ENCODE measurements at regions not wholly inside any gene's neighbourhood (a gene's known extent, or its start where the extent isn't known, plus 50 kb on each side); places are given as distances from the start of the nearest gene placed in this dataset.
"Not testable (repeated sequence)": the region's sequence is repeated elsewhere in the genome, so short reads cannot be mapped to it uniquely, and the experiment has no call there.

DNA sequence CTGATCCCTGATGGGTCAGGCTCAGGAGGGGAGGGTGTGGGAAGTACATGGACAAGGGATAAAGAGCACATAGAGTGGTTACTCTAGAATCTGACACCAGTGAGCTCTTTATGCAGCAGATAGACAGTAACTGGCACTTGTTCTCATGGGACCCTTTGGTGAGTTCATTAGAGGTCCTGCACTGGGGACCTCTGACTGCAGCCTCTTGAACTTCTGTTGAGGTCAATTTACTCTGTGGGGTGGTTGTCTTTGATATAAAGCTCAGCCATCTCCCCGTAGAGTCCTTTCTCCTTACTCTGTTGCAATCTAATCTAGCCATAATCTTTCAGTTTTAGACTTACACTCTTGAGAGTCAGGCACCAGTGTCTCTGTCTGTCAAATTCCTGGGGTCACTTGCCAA lies 222.4 kb downstream of the GPAT3 start:
- Histone ChIP-seq H3K27me3 (ENCODE audit: control insufficient read depth in 2 of 2, insufficient read depth in 2 of 2, low read length in 2 of 2) (no peaks in the 10 kb centered on the region), H3K27ac (ENCODE audit: low read depth in 2 of 2, low read length in 2 of 2) (no peak overlapping the region), H3K4me1 (ENCODE audit: control insufficient read depth in 2 of 2, insufficient read depth in 2 of 2, low read length in 2 of 2) (no peaks in the 10 kb centered on the region), H3K9ac (ENCODE audit: low read depth in 1 of 2, low read length in 2 of 2) (no peak overlapping the region), H3K36me3 (ENCODE audit: control insufficient read depth in 2 of 2, insufficient read depth in 2 of 2, low read length in 2 of 2) (no peaks in the 10 kb centered on the region), H3K9me3 (ENCODE audit: control insufficient read depth in 2 of 2, low read length in 2 of 2) (no peaks in the 10 kb centered on the region), H3K4me3 (ENCODE audit: low read length in 2 of 2) (no peak overlapping the region)

DNA sequence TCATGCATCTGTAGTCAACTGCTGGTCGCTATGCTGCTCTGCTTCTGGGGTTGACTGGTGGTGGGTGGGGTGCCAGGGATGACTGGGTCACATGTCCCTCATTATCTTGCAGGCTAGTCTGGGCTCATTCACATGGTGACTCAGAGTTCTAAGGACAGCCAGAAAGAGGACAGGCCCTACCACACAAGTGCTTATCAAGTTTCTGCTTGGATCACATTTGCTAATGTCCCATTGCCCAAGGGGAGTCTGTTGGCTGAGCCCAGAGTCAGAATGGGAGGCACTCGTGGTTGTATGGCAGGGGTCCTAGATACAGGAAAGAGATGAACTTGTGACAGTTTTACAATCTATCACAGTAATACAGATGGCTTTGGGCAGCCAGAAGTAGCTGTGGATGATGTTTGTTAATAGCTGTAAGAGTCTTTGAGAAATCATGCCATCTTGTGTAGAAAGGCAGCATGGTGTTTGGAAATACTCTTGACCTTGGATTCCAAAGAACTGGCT lies 221.3 kb downstream of the GPAT3 start:
- Histone ChIP-seq H3K9me3 (ENCODE audit: control insufficient read depth in 2 of 2, low read length in 2 of 2) (no peaks in the 10 kb centered on the region), H3K9ac (ENCODE audit: low read depth in 1 of 2, low read length in 2 of 2) (no peak overlapping the region), H3K27ac (ENCODE audit: low read depth in 2 of 2, low read length in 2 of 2) (no peak overlapping the region), H3K4me3 (ENCODE audit: low read length in 2 of 2) (no peak overlapping the region), H3K36me3 (ENCODE audit: control insufficient read depth in 2 of 2, insufficient read depth in 2 of 2, low read length in 2 of 2) (no peaks in the 10 kb centered on the region), H3K27me3 (ENCODE audit: control insufficient read depth in 2 of 2, insufficient read depth in 2 of 2, low read length in 2 of 2) (no peaks in the 10 kb centered on the region), H3K4me1 (ENCODE audit: control insufficient read depth in 2 of 2, insufficient read depth in 2 of 2, low read length in 2 of 2) (no peaks in the 10 kb centered on the region)

DNA sequence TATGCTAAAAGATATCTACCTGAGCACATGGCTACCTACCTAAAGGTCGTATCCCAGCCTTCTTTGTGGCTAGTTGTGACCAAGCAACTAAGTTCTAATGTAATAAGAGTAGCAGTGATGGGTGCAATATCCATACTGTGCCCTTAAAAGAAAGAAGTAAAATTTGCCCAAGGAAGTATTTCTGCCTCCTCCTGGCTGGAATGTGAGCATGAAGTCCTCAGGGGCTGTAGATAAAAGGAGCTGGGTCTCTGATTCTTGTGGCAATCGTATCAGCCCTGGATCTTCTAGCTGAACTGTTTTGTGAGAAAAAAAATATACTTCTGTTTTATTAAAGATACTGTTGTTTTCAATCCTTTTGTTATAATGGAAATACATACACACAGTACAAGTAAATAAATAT lies 217.4 kb downstream of the GPAT3 start:
- Histone ChIP-seq H3K27ac (ENCODE audit: low read depth in 2 of 2, low read length in 2 of 2) (no peak overlapping the region), H3K36me3 (ENCODE audit: control insufficient read depth in 2 of 2, insufficient read depth in 2 of 2, low read length in 2 of 2) (no peaks in the 10 kb centered on the region), H3K4me3 (ENCODE audit: low read length in 2 of 2) (no peak overlapping the region), H3K27me3 (ENCODE audit: control insufficient read depth in 2 of 2, insufficient read depth in 2 of 2, low read length in 2 of 2) (no peaks in the 10 kb centered on the region), H3K4me1 (ENCODE audit: control insufficient read depth in 2 of 2, insufficient read depth in 2 of 2, low read length in 2 of 2) (no peaks in the 10 kb centered on the region), H3K9me3 (ENCODE audit: control insufficient read depth in 2 of 2, low read length in 2 of 2) (no peaks in the 10 kb centered on the region), H3K9ac (ENCODE audit: low read depth in 1 of 2, low read length in 2 of 2) (no peak overlapping the region)

DNA sequence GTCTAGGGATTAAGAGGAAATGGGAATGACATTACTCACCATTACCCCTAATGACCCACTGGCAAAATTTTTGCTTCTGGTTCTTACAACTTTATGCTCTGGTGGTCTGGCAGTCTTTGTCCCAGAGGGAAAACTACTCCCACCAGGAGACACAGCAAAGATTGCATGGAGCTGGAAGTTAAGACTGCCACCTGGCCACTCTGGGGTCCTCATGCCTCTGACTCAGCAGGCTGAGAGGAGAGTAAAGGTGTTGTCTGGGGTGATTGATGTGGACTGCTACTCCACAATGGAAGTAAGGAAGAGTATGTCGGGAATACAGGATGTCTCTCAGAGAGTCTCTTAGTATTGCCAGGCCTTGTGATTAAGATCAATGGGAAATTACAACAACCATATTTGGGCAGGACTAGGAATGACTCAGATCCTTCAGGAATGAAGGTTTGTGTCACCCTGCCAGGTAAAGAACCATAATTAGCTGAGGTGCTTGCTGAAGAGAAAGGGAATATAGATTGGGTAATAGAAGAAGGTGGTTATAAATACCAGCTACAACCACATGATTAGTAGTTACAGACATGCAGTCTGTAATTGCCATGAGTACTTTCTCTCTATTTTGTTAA lies 215.5 kb downstream of the GPAT3 start:
- Histone ChIP-seq H3K27me3 (ENCODE audit: control insufficient read depth in 2 of 2, insufficient read depth in 2 of 2, low read length in 2 of 2) (no peaks in the 10 kb centered on the region), H3K36me3 (ENCODE audit: control insufficient read depth in 2 of 2, insufficient read depth in 2 of 2, low read length in 2 of 2) (no peaks in the 10 kb centered on the region), H3K9me3 (ENCODE audit: control insufficient read depth in 2 of 2, low read length in 2 of 2) (no peaks in the 10 kb centered on the region), H3K4me3 (ENCODE audit: low read length in 2 of 2) (no peak overlapping the region), H3K9ac (ENCODE audit: low read depth in 1 of 2, low read length in 2 of 2) (no peak overlapping the region), H3K27ac (ENCODE audit: low read depth in 2 of 2, low read length in 2 of 2) (no peak overlapping the region), H3K4me1 (ENCODE audit: control insufficient read depth in 2 of 2, insufficient read depth in 2 of 2, low read length in 2 of 2) (no peaks in the 10 kb centered on the region)

DNA sequence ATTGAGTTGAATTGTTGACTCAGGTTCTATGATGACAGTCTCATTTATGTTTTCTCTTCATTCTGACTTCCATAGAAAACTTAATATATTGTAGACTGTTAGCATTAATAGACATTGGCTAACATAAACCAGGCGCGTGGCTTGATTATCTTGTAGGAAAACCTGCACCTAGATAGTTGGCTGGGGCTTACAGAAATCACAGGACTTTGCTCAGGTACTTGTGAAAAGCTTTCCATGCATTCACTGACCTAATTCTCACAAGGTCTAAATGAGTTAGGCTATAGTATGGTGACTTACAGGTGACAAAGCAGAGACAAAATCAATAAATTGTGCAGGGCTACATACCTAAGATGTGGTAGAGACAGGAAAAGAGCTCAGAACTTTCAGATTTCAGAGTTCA lies 212.8 kb downstream of the GPAT3 start:
- no peaks in the 10 kb centered on the region for H3K4me1 ChIP-seq (ENCODE audit: control insufficient read depth in 2 of 2, insufficient read depth in 2 of 2, low read length in 2 of 2)
- H3K9me3 ChIP-seq (ENCODE audit: control insufficient read depth in 2 of 2, low read length in 2 of 2) = no peaks in the 10 kb centered on the region
- no peak overlapping the region for H3K9ac ChIP-seq (ENCODE audit: low read depth in 1 of 2, low read length in 2 of 2)
- no peak overlapping the region for H3K27ac ChIP-seq (ENCODE audit: low read depth in 2 of 2, low read length in 2 of 2)
- H3K4me3 ChIP-seq (ENCODE audit: low read length in 2 of 2) = no peak overlapping the region
- H3K27me3 ChIP-seq (ENCODE audit: control insufficient read depth in 2 of 2, insufficient read depth in 2 of 2, low read length in 2 of 2) = no peaks in the 10 kb centered on the region
- H3K36me3 ChIP-seq (ENCODE audit: control insufficient read depth in 2 of 2, insufficient read depth in 2 of 2, low read length in 2 of 2) = no peaks in the 10 kb centered on the region

DNA sequence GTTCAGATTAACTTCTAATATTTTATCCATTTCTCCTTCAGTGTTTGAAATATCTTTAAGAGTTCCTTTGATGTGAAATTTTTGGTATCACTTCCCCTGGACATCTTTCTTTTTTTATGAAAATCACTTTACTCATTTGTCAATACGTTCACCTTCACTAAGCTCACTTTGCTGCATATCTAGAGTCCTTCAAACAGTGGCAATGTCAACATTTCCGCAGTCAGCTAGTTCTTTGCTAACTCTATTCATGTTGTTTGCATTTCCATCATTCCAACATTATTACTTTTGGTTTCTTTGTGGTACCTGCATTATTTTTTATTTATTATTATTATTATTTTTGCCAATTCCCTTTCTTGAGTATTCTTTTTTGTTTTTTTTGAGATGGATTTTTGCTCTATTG lies 203.0 kb downstream of the GPAT3 start:
- peaks cover 0 to 3% of the 10 kb centered on the region in 2 donors for H3K27me3 ChIP-seq (ENCODE audit: control insufficient read depth in 2 of 2, insufficient read depth in 2 of 2, low read length in 2 of 2)
- H3K9ac ChIP-seq (ENCODE audit: low read depth in 1 of 2, low read length in 2 of 2) = no peak overlapping the region
- no peaks in the 10 kb centered on the region for H3K4me1 ChIP-seq (ENCODE audit: control insufficient read depth in 2 of 2, insufficient read depth in 2 of 2, low read length in 2 of 2)
- no peaks in the 10 kb centered on the region for H3K36me3 ChIP-seq (ENCODE audit: control insufficient read depth in 2 of 2, insufficient read depth in 2 of 2, low read length in 2 of 2)
- no peak overlapping the region for H3K4me3 ChIP-seq (ENCODE audit: low read length in 2 of 2)
- no peaks in the 10 kb centered on the region for H3K9me3 ChIP-seq (ENCODE audit: control insufficient read depth in 2 of 2, low read length in 2 of 2)
- H3K27ac ChIP-seq (ENCODE audit: low read depth in 2 of 2, low read length in 2 of 2) = no peak overlapping the region

DNA sequence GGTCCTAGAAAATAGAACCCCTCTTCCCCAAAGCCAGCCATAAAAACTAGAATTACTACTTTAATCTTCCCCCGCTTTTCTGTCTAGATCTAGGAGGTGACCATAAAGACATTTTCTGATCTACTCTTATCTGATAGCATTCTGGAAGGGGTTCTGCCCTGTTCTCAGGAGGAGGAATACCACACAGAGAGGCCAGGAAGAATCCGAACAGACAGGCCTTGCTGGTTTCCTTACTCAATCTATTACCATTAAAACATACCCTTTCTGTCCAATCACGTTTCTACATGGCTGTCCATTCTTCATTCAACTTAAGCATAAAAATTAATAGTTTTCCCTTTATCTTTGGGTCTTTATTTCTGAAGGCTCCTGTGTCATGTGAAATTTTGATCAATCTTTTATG lies 198.7 kb downstream of the GPAT3 start:
- H3K27me3 ChIP-seq (ENCODE audit: control insufficient read depth in 2 of 2, insufficient read depth in 2 of 2, low read length in 2 of 2) = no peaks in the 10 kb centered on the region
- no peak overlapping the region for H3K9ac ChIP-seq (ENCODE audit: low read depth in 1 of 2, low read length in 2 of 2)
- H3K36me3 ChIP-seq (ENCODE audit: control insufficient read depth in 2 of 2, insufficient read depth in 2 of 2, low read length in 2 of 2) = no peaks in the 10 kb centered on the region
- no peaks in the 10 kb centered on the region for H3K9me3 ChIP-seq (ENCODE audit: control insufficient read depth in 2 of 2, low read length in 2 of 2)
- no peak overlapping the region for H3K27ac ChIP-seq (ENCODE audit: low read depth in 2 of 2, low read length in 2 of 2)
- H3K4me1 ChIP-seq (ENCODE audit: control insufficient read depth in 2 of 2, insufficient read depth in 2 of 2, low read length in 2 of 2) = no peaks in the 10 kb centered on the region
- no peak overlapping the region for H3K4me3 ChIP-seq (ENCODE audit: low read length in 2 of 2)

DNA sequence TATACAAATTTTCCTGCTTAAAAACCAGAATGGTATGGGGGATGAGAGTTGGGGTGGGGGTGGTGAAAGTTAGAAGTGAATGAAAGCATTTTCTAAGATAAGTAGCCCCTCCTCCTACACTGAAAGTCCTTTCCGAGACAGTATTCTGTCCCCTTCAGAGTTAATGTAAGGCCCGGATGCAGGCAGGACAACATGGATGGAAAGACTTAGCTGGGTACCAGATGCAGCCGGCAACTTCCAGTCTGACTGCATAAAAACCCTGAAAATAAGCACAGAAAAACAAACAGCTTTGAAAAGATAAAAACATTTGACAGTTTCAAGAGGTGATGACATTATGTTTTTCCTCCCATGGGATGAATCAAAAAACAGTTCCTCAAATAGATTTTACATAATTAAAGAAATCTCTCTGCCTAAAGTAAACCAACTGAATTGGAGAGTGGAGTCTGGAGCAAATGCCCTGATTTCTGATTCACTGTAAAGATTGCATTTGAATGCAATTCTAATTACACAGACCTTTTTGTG lies 196.3 kb downstream of the GPAT3 start:
- no peaks in the 10 kb centered on the region for H3K9me3 ChIP-seq (ENCODE audit: control insufficient read depth in 2 of 2, low read length in 2 of 2)
- H3K9ac ChIP-seq (ENCODE audit: low read depth in 1 of 2, low read length in 2 of 2) = no peak overlapping the region
- no peaks in the 10 kb centered on the region for H3K27me3 ChIP-seq (ENCODE audit: control insufficient read depth in 2 of 2, insufficient read depth in 2 of 2, low read length in 2 of 2)
- H3K4me1 ChIP-seq (ENCODE audit: control insufficient read depth in 2 of 2, insufficient read depth in 2 of 2, low read length in 2 of 2) = no peaks in the 10 kb centered on the region
- no peak overlapping the region for H3K4me3 ChIP-seq (ENCODE audit: low read length in 2 of 2)
- H3K27ac ChIP-seq (ENCODE audit: low read depth in 2 of 2, low read length in 2 of 2) = no peak overlapping the region
- H3K36me3 ChIP-seq (ENCODE audit: control insufficient read depth in 2 of 2, insufficient read depth in 2 of 2, low read length in 2 of 2) = no peaks in the 10 kb centered on the region

DNA sequence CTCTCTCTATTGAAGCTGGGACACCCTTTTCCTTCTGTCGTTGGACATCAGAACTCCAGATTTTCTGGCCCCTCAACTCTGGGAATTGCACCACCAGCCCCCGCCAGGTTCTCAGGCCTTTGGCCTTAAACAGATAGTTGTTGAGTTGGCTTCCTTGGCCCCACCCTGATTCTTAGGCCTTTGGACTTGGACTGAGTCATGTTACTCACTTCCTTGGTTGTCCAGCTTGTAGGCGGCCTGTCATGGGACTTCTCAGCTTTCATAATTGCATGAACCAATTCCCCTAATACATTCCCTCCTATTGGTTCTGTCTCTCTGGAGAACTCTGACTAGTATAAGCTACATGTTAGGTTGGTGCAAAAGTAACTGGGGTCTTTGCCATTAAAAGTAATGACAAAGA lies 195.7 kb downstream of the GPAT3 start:
- H3K4me1 ChIP-seq (ENCODE audit: control insufficient read depth in 2 of 2, insufficient read depth in 2 of 2, low read length in 2 of 2) = no peaks in the 10 kb centered on the region
- H3K27ac ChIP-seq (ENCODE audit: low read depth in 2 of 2, low read length in 2 of 2) = no peak overlapping the region
- H3K27me3 ChIP-seq (ENCODE audit: control insufficient read depth in 2 of 2, insufficient read depth in 2 of 2, low read length in 2 of 2) = no peaks in the 10 kb centered on the region

DNA sequence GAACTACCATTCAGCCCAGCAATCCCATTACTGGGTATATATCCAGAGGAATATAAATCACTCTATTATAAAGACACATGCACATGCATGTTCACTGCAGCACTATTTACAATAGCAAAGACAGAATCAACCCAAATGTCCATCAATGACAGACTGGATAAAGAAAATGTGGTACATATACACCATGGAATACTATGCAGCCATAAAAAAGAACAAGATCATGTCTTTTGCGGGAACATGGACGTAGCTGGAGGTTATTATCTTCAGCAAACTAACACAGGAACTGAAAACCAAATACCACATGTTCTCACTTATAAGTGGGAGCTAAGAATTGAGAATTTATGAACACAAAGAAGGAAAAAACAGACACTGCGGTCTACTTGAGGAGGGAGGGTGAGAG lies 195.1 kb downstream of the GPAT3 start:
- not testable (repeated sequence) for H3K27me3 ChIP-seq (ENCODE audit: control insufficient read depth in 2 of 2, insufficient read depth in 2 of 2, low read length in 2 of 2); H3K4me1 ChIP-seq (ENCODE audit: control insufficient read depth in 2 of 2, insufficient read depth in 2 of 2, low read length in 2 of 2); H3K9me3 ChIP-seq (ENCODE audit: control insufficient read depth in 2 of 2, low read length in 2 of 2); H3K9ac ChIP-seq (ENCODE audit: low read depth in 1 of 2, low read length in 2 of 2); H3K27ac ChIP-seq (ENCODE audit: low read depth in 2 of 2, low read length in 2 of 2); H3K4me3 ChIP-seq (ENCODE audit: low read length in 2 of 2); H3K36me3 ChIP-seq (ENCODE audit: control insufficient read depth in 2 of 2, insufficient read depth in 2 of 2, low read length in 2 of 2)

More for the DNA sequence above, 195.7 kb downstream of the GPAT3 start:
- H3K4me3 ChIP-seq (ENCODE audit: low read length in 2 of 2) = no peak overlapping the region
- no peaks in the 10 kb centered on the region for H3K36me3 ChIP-seq (ENCODE audit: control insufficient read depth in 2 of 2, insufficient read depth in 2 of 2, low read length in 2 of 2)
- no peaks in the 10 kb centered on the region for H3K9me3 ChIP-seq (ENCODE audit: control insufficient read depth in 2 of 2, low read length in 2 of 2)
- no peak overlapping the region for H3K9ac ChIP-seq (ENCODE audit: low read depth in 1 of 2, low read length in 2 of 2)

Data from mucosa of rectum (tissue), 2 donors.